ENCODE measurements at regions not wholly inside any gene's neighbourhood (a gene's known extent, or its start where the extent isn't known, plus 50 kb on each side); places are given as distances from the start of the nearest gene placed in this dataset.

GRCh38 chr14:99100497-99101270 lies 171.3 kb downstream of the BCL11B start:
- DNase-seq = no peak

GRCh38 chr14:99101855-99102461 lies 170.0 kb downstream of the BCL11B start:
- no peak for DNase-seq

GRCh38 chr14:99116741-99117295 lies 155.2 kb downstream of the BCL11B start:
- no peak for DNase-seq

DNA sequence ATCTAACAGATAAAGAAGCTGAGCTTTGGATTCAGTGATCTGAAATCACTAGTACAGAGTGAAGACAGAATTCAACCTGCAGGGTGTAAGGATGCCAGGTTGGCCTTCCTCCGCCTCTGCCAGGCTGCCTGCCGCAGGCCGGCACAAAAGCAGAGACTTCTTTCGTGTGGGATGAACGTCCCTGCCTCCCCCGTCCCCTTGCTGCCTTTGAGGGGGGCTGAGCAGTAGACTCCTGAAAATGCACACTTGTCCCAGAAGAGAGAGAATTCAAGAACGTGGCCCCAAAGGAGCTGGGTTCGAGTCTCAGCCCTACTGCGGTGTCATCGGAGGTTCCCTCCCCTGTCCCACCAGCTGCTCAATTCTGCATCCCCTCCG lies 154.3 kb downstream of the BCL11B start:
- DNase-seq = no peak

- DNase-seq = no peak
These were observed 153.8 kb downstream of the BCL11B start for GRCh38 chr14:99118046-99118721.

DNA sequence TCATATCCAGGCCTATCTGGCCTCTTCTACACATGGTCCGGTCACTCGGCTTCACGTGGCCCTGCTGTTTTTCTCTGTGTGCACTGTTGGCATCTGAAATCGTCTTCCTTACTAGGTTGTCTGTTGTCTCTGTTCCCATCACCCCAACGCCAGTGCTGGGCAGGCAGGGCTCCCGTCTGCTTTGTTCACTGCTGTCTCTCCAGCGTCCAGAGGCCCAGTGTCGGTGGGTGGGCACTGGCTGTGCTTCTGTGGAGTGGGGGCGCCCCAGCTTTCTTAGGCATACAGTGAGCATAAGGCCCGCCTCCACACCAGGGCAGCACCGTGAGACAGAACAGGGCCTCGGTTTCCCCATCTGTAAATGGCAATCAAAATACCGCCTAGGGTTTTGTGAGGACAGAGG lies 153.1 kb downstream of the BCL11B start:
- no peak for DNase-seq
